Fibroblast of pulmonary artery (primary cell): ENCODE measurements at regions not wholly inside any gene's neighbourhood (a gene's known extent, or its start where the extent isn't known, plus 50 kb on each side); places are given as distances from the start of the nearest gene placed in this dataset.

ENCODE experiments used
- DNase-seq: peaks from one replicate; pipeline ENCODE4 v3.0.0-alpha.2; 2010; ENCODE audit warnings: low read depth
- H3K4me3 ChIP-seq: replicated peaks from 2 replicates; pipeline ENCODE4 v1.5.1; 2011; ENCODE audit warnings: low read depth, mild to moderate bottlenecking, control low read depth, low read length, moderate library complexity
- CTCF ChIP-seq: IDR thresholded peaks from 2 replicates; pipeline ENCODE4 v1.5.1; 2011; ENCODE audit warnings: mild to moderate bottlenecking, control low read depth, low read length, inconsistent platforms; ENCODE audit errors: missing control alignments

DNA sequence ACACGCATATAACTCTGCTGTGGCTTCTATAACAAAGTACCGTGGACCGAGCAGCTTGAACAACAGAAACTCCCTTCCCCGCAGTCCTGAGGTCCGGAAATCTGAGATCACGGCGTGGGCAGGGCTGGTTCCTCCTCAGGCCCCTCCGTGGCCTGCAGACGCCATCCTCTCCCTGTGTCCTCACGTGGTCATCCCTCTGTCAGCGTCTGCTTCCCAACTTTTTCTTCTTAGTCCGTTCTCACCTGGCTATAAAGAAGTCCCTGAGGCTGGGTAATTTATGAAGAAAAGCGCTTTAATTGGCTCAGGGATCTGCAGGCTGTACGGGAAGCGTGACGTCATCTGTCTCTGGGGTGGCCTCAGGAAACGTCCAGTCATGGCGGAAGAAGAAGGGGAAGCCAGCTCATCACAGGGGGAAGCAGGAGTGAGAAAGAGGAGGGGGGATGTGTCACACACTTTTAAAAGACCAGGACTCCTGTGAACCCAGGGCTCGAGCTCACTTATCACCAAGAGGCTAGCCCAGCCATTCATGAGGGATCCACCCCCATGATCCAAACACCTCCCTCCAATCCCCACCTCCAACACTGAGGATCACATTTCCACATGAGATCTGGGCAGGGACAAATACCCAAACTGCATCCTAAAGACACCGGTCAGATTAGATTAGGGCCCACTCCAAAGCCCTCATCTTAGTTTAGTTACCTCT, 91.2 kb upstream of the INSIG1 start:
- DNase-seq: peak; percentile 92
- peak overlapping the region; percentile 50 for H3K4me3 ChIP-seq
- no peak for TF ChIP-seq CTCF

GRCh38 chr7:155207326-155208002, 90.2 kb upstream of the INSIG1 start:
- no peak for DNase-seq
- no peak overlapping the region for H3K4me3 ChIP-seq
- TF ChIP-seq CTCF: no peak

- TF ChIP-seq CTCF: no peak
- peak; percentile 66 for DNase-seq
- H3K4me3 ChIP-seq: no peak overlapping the region
Measured at GRCh38 chr7:155208681-155209477, 88.8 kb upstream of the INSIG1 start.

DNA sequence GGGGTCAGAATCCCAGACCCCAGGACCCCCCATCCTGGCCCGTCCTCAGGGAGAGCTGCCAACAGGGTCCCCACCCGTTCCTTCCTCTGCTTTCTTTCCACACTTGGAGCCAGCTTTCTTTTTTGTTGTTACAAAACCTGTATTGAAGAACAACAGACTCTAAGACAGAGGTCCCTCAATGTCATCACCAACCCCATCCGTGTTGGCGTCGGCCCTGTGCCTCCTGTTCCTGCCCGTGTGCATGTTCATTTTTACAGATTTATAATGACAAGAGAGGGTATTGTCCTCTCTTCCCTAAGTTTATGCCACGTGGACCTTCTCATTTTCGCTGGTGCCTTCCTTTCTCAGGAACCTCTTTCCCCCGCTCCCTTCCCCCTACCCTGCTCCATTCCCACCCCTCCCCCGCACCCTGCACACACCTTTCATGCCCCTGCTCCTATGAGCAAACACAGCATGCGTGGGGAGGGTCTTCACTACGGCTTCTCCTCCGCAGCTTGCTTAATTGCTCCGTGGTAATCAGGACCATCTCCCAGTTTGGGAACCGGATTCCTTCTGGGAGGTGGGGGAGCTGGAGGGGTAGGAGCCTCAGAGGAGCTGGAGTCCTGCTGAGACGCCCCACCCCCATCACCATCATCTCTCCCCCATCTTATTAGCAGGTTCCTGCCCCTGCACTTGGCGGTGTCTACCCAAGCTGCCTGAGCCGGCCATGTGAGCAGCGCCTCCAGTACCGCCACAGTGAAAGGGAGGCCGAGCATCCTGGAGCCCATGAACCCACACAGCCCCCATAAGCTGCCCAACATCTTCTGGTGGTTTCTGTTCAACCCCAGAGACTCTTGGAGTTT, 88.0 kb upstream of the INSIG1 start:
- TF ChIP-seq CTCF: no peak
- DNase-seq: no peak
- no peak overlapping the region for H3K4me3 ChIP-seq

DNA sequence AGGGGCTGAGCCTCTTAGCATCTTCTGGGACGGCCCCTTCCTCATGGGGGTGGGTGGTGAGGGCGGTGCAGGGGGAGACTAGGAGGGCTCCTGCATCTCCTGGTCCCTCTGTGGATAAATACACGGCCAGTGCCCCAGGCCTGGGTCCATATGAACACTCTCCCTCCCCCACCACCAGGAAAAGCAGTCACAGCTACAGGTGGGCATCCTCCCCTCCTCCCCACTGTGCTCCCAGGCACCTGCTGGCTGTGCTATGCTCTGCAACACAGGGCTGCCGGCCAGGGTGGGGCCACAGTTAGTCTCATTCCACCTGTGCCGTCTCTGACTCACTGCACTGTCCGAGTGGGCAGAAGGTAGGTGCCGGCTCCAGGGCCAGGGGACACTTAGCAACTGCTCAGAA, 87.3 kb upstream of the INSIG1 start:
- TF ChIP-seq CTCF: no peak
- H3K4me3 ChIP-seq: no peak overlapping the region
- no peak for DNase-seq

- no peak overlapping the region for H3K4me3 ChIP-seq
- DNase-seq: no peak
- TF ChIP-seq CTCF: no peak
Measured at GRCh38 chr7:155211173-155211572, 86.5 kb upstream of the INSIG1 start.
